HTR-8/SVneo (cell line): ENCODE measurements at regions not wholly inside any gene's neighbourhood (a gene's known extent, or its start where the extent isn't known, plus 50 kb on each side); places are given as distances from the start of the nearest gene placed in this dataset.
"Not testable (repeated sequence)": the region's sequence is repeated elsewhere in the genome, so short reads cannot be mapped to it uniquely, and the experiment has no call there.

Experiments
- DNase-seq: peaks from one replicate; pipeline ENCODE4 v3.0.0; 2011; ENCODE audit warnings: low spot score, mixed read lengths; ENCODE audit not compliant: insufficient read length
- FAIRE-seq: peaks from 2 replicates; lab custom pipeline; 2011; peaks lifted over from hg19 to GRCh38; lab: Jason Lieb, UNC

DNA sequence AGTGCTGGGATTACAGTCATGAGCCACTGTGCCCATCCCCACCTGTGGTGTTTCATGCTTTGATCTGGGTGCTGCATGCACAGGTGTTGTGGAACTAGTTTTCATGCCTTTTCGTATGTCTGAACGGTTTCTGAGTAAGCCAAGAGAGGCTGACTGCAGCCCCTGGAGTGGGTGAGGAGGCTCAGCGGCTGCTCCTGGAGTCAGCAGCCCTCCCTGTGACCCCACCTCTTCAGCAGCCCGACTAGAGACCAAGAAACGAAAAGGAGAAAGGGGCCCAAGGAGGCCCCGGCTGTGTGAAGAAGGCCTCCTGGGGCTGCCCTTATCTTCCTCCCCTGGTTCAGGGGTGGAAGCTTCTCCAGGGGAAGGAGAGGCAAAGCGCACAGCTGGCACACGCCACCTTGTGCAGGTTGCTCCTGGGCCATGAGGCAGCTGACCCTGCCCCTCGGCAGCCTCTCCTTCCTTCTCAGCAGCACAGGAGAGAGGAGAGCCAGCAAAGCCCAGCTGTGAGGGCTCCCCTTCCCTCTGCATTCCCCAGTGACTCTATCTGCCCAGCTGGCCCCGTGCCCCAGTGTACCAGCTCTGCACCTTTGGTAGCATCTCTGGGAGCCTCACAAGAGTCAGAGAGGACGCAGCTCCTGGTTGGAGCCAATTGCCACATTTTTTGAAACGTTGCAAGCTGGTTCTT, 182.5 kb upstream of the HS6ST1 start:
- FAIRE-seq (no peak), DNase-seq (no peak)

DNA sequence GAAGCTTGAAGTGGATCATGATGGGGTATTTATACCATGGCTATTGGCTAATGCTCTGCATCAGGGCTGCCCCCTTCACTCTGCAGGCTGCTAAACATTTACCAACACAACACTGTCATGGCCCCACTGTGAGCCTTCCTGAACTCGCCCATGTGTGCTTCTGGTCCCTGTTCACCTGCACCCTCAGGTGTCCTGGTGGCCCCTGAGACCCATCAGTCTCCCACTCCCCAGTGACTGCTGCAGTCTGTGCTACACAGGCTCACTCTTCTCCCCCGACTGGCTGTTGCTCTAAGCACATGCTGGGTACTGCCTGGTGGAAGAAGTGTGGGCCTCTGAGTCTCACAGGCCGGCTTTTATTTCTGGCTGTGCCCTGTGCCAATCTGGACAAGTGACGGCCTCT, 183.0 kb upstream of the HS6ST1 start:
- FAIRE-seq (no peak), DNase-seq (no peak)

GRCh38 chr2:128502200-128502599, 183.5 kb upstream of the HS6ST1 start:
- no peak for FAIRE-seq

GRCh38 chr2:128502638-128503246, 184.1 kb upstream of the HS6ST1 start:
- FAIRE-seq (no peak), DNase-seq (no peak)

More at GRCh38 chr2:128502200-128502599, 183.5 kb upstream of the HS6ST1 start:
- DNase-seq, result no peak

- no peak for DNase-seq
- no peak for FAIRE-seq
These were observed 185.0 kb upstream of the HS6ST1 start for GRCh38 chr2:128503399-128504245.

GRCh38 chr2:128504246-128505149, 185.8 kb upstream of the HS6ST1 start:
- FAIRE-seq (no peak), DNase-seq (no peak)

GRCh38 chr2:128505150-128505490, 186.5 kb upstream of the HS6ST1 start:
- no peak for DNase-seq
- no peak for FAIRE-seq

DNA sequence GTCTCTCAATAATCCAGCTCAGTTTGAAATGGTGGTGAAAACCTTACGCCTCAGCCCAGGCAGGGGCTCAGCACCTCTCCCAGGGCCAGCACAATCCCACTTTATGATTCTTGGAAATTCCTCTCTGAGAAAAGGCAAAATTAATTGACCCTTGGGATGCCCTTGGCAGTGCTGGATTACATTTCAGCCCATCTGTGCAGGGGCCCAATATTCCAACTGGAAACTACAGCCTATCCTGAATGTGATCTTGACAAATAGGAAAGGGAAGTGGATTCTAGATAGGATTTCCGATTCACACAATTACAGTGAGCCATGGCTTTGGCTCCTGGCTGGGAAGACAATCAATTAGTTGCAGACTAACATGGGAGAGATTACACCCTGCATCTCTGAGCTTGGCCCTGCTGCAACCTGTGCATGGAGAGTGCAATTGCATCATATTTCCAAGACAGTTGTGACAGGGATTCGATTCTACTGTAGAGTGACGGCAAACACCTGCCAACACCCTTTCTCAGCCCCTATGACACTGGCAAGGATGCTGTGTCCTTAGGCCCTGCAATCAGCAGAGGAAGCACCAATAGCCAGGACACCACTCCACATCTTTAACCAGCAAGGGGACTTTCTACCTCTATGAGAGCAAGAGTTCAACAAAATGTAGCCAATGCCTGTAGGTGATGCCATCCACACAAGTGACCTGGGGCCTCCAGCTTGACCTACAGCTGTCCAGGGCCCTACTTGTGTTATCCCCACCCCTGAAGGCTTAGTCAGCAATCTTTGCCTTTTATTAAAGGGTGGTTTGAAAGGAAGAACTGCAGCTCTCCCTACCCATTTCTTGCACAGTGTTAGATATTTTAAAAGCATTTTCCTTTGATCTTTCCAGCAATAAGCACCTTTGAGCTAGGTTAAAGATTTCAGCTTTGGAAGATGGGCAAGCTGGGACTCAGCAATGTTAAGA, 187.2 kb upstream of the HS6ST1 start:
- no peak for DNase-seq
- no peak for FAIRE-seq

DNA sequence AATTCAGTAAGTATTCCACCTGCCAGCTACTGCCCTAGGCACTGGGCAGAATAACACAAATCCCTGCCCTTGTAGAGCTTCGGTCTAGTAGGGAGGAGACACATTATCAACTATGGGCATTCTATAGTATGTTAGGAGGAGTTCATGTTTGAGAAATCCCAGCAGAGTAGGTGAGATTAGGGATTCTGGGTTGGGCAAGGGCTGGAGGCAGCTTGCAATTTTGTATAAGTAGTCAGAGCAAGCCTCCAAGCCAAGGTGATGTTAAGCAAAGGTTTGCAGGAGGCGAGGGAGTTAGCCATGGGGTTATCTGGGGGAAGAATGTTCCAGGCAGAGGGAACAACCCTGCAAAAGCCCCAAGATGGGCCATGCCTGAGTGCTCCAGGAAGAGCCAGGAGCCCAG, 187.9 kb upstream of the HS6ST1 start:
- FAIRE-seq (no peak), DNase-seq (no peak)

GRCh38 chr2:128510701-128511397, 192.2 kb upstream of the HS6ST1 start:
- FAIRE-seq (no peak), DNase-seq (no peak)

GRCh38 chr2:128511731-128512378, 193.2 kb upstream of the HS6ST1 start:
- no peak for DNase-seq
- no peak for FAIRE-seq

DNA sequence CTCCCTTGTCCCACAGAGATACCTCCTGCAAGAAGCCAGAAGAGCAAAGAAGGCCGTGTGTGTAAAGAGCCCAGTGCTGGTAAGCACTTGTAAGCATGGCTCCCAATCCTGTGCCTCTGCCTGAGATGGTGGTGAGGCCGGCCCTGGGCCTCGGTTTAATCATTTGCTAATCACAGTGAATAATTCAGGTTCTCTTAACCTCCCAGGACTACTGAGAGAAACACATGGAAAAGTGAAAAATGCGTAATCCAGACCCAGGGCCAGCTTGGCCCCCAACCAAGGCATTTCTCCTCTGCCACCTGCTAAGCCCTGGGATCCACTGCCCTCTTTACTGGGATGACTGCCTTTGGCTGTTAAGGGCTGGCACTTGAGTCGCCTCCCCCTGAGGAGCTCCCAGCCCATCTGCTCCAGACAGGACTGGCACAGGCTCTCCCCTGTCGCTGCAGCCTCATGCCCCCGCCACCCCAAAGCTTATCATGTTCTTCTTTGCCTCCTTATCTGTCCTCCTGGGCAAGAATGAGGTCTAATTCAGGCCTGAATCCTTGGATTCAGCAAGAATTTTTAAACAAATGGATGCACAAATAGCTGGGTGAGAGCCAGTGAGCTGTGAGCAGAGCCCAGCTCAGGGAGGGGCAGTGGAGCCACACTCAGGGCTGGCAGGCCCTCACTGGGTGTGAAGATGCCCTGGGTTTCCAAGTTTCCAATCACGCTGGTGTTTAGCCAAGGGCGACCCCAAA, 193.9 kb upstream of the HS6ST1 start:
- no peak for FAIRE-seq
- DNase-seq, result no peak

DNA sequence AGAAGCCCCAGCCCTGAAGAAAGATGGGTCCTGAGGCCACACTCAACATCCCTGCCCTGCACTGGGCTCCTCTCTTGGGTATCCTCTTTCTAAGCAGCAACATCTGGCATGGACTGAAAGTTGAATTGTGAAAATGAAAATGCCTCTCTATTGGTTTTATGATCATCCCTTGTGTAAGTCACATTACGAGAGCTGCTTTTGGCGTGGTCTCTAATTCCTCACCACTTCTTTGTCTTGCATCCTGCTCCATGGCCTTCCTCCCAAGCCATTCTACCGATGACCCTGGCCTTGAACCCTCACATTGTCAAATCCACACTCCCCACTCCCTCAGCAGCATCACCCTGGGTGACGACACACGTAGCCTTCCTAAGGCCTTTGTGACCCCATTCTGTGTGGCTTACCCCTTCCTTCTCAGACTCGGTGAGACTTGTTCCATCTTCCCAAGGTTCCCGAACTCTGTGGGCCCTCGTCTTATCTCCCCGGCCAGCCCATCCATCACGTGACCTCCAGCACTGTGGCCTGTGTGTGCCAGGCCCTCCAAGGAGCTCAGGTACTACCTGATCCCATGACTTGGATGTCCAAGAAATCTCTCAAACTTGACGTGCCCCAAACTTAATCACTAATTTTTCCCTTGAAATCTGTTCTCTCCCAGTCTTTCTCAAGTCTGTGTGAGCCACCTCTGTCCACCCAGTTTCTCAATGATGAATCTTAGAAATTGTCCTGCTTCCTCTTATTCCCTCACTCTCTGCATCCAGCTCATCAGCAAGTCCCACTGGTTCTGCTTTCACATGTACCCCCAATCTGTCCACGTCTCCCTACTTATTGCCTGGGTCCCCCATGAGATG, 194.7 kb upstream of the HS6ST1 start:
- no peak for FAIRE-seq
- DNase-seq, result no peak

- DNase-seq, result no peak
- no peak for FAIRE-seq
These were observed 195.3 kb upstream of the HS6ST1 start for GRCh38 chr2:128513961-128514283.

DNA sequence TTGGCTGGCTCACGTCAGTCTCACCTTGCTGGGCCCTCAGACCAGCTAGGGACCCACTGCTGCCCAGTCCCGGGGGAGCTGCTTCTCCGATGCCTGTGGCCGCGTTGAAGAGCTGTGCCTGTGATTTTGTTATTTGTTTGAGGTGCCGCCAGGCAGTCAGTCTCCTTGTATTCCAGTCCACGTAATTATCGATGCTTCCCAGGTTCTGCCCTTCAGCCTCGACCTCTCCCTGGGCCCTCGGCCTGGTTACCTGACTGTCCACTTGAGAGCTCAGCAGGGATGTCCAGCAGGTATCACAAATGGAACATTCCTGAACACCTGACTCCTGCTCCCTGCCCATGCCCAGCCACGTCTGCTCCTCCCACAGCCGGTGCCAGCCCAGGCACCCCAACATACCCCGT, 195.9 kb upstream of the HS6ST1 start:
- no peak for FAIRE-seq

DNA sequence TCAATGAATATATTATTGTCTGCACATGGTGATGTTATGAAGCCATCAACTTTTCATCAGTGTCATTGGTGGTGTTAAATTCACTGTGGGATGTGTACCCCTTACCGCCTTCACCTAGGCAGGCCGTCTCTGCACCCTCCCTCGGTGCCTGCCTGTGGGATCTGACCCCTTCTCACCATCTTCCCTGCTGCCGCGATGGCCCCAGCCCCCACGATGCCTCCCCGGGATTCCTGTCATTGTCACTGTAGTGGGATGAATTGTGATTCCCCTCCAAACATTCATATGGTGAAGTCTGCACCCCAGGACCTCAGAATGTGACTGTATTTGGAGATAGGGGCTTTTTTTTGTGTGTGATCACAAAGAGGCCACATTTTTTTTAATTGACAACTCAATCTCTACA, 198.3 kb upstream of the HS6ST1 start:
- DNase-seq (no peak), FAIRE-seq (no peak)

More for the DNA sequence above, 195.9 kb upstream of the HS6ST1 start:
- no peak for DNase-seq

- FAIRE-seq, DNase-seq: not testable (repeated sequence)
These were observed 200.4 kb upstream of the HS6ST1 start for GRCh38 chr2:128519028-128519427.
